HepG2 (cell line): ENCODE measurements at regions not wholly inside any gene's neighbourhood (a gene's known extent, or its start where the extent isn't known, plus 50 kb on each side); places are given as distances from the start of the nearest gene placed in this dataset.

Experiments used
- ARID5B ChIP-seq: IDR thresholded peaks from 2 replicates; pipeline ENCODE4 v1.4.0; 2020; ENCODE audit warnings: mild to moderate bottlenecking, missing genetic modification reagents
- CEBPG ChIP-seq: IDR thresholded peaks from 2 replicates; pipeline ENCODE4 v1.6.1; 2016
- HES4 ChIP-seq: sonication (generic); formaldehyde crosslinking; IDR thresholded peaks from 2 replicates; pipeline ENCODE4 v1.9.0; 2021; ENCODE audit warnings: mild to moderate bottlenecking, missing genetic modification reagents, borderline replicate concordance
- MXD1 ChIP-seq: sonication (generic); formaldehyde crosslinking; IDR thresholded peaks from 2 replicates; pipeline ENCODE4 v1.4.0; 2020; ENCODE audit warnings: mild to moderate bottlenecking, missing genetic modification reagents
- ZMYM2 ChIP-seq: sonication (generic); formaldehyde crosslinking; IDR thresholded peaks from 2 replicates; pipeline ENCODE4 v1.8.0; 2022; ENCODE audit warnings: mild to moderate bottlenecking, missing genetic modification reagents
- ZNF367 ChIP-seq: sonication (generic); formaldehyde crosslinking; IDR thresholded peaks from 2 replicates; pipeline ENCODE4 v1.4.0; 2020; ENCODE audit warnings: missing genetic modification reagents, borderline replicate concordance
- TF ChIP-seq, protein P1 (sequence below): sonication (generic); formaldehyde crosslinking; IDR thresholded peaks from 2 replicates; pipeline ENCODE4 v1.4.0; 2020; ENCODE audit warnings: missing genetic modification reagents

- TF ChIP-seq, protein P1, sequence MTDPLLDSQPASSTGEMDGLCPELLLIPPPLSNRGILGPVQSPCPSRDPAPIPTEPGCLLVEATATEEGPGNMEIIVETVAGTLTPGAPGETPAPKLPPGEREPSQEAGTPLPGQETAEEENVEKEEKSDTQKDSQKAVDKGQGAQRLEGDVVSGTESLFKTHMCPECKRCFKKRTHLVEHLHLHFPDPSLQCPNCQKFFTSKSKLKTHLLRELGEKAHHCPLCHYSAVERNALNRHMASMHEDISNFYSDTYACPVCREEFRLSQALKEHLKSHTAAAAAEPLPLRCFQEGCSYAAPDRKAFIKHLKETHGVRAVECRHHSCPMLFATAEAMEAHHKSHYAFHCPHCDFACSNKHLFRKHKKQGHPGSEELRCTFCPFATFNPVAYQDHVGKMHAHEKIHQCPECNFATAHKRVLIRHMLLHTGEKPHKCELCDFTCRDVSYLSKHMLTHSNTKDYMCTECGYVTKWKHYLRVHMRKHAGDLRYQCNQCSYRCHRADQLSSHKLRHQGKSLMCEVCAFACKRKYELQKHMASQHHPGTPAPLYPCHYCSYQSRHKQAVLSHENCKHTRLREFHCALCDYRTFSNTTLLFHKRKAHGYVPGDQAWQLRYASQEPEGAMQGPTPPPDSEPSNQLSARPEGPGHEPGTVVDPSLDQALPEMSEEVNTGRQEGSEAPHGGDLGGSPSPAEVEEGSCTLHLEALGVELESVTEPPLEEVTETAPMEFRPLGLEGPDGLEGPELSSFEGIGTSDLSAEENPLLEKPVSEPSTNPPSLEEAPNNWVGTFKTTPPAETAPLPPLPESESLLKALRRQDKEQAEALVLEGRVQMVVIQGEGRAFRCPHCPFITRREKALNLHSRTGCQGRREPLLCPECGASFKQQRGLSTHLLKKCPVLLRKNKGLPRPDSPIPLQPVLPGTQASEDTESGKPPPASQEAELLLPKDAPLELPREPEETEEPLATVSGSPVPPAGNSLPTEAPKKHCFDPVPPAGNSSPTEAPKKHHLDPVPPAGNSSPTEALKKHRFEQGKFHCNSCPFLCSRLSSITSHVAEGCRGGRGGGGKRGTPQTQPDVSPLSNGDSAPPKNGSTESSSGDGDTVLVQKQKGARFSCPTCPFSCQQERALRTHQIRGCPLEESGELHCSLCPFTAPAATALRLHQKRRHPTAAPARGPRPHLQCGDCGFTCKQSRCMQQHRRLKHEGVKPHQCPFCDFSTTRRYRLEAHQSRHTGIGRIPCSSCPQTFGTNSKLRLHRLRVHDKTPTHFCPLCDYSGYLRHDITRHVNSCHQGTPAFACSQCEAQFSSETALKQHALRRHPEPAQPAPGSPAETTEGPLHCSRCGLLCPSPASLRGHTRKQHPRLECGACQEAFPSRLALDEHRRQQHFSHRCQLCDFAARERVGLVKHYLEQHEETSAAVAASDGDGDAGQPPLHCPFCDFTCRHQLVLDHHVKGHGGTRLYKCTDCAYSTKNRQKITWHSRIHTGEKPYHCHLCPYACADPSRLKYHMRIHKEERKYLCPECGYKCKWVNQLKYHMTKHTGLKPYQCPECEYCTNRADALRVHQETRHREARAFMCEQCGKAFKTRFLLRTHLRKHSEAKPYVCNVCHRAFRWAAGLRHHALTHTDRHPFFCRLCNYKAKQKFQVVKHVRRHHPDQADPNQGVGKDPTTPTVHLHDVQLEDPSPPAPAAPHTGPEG = no peak
- TF ChIP-seq CEBPG (CRISPR knock-in tag) = no peak
- TF ChIP-seq ZMYM2 (CRISPR knock-in tag) = no peak
- no peak for TF ChIP-seq ARID5B (CRISPR knock-in tag)
- TF ChIP-seq MXD1 (CRISPR knock-in tag) = no peak
- TF ChIP-seq HES4 (CRISPR knock-in tag) = no peak
- no peak for TF ChIP-seq ZNF367 (CRISPR knock-in tag)
Measured at GRCh38 chr19:30861919-30862318, 487.3 kb downstream of the TSHZ3 start (continued).
